CD14-positive monocyte (primary cell): ENCODE measurements at regions not wholly inside any gene's neighbourhood (a gene's known extent, or its start where the extent isn't known, plus 50 kb on each side); places are given as distances from the start of the nearest gene placed in this dataset.

Experiments used
- DNase-seq, 3 donors: peaks; one replicate each; pipeline ENCODE4 v3.0.0-alpha.2; 2011 to 2022
- H2AFZ ChIP-seq: 2 replicates; pipeline ENCODE4 v1.6.0; 2012; ENCODE audit warnings: mild to moderate bottlenecking, low read depth, low read length, inconsistent platforms; ENCODE audit not compliant: insufficient read depth, poor library complexity, severe bottlenecking
- H3K27ac ChIP-seq, 2 donors: 1 replicate in 1 of 2; 2 replicates in 1 of 2; pipeline ENCODE4 v1.5.1; 2012 to 2013; ENCODE audit warnings: low read length in 2 of 2, control low read depth in 1 of 2, inconsistent platforms in 1 of 2, low read depth in 1 of 2, mild to moderate bottlenecking in 1 of 2
- H3K27me3 ChIP-seq, 2 donors: one replicate each; pipeline versions ENCODE4 v1.6.0 to v1.6.1; 2011 to 2013; ENCODE audit warnings: low read length in 2 of 2; ENCODE audit not compliant: control insufficient read depth in 2 of 2, insufficient read depth in 2 of 2
- H3K36me3 ChIP-seq, 2 donors: replicated peaks in 1 of 2; 1 replicate in 1 of 2; 2 replicates in 1 of 2; pipeline versions ENCODE4 v1.5.1 to v1.6.1; 2012 to 2013; ENCODE audit warnings: low read length in 2 of 2, control low read depth in 1 of 2, inconsistent platforms in 1 of 2, mild to moderate bottlenecking in 1 of 2; ENCODE audit not compliant: insufficient read depth in 2 of 2, control insufficient read depth in 1 of 2
- H3K4me1 ChIP-seq, 2 donors: 1 replicate in 1 of 2; 2 replicates in 1 of 2; pipeline versions ENCODE4 v1.5.1 to v1.6.1; 2012 to 2013; ENCODE audit warnings: low read length in 2 of 2, control low read depth in 1 of 2, inconsistent platforms in 1 of 2, mild to moderate bottlenecking in 1 of 2, moderate library complexity in 1 of 2; ENCODE audit not compliant: insufficient read depth in 2 of 2, control insufficient read depth in 1 of 2
- H3K4me2 ChIP-seq: replicated peaks from 2 replicates; pipeline ENCODE3; 2012; ENCODE audit warnings: low read length, moderate library complexity, mild to moderate bottlenecking; ENCODE audit not compliant: poor library complexity, severe bottlenecking; ENCODE audit errors: extremely low read depth
- H3K4me3 ChIP-seq, 3 experiments: fragments of 200-600 bp in 1 of 3; sonication (generic) in 1 of 3; replicated peaks in 1 of 3; 1 replicate in 2 of 3; 2 replicates in 1 of 3; pipeline ENCODE4 v1.5.1; 2011 to 2013; ENCODE audit warnings: low read length in 3 of 3, mild to moderate bottlenecking in 3 of 3, control low read depth in 2 of 3, low read depth in 2 of 3, inconsistent platforms in 1 of 3, moderate library complexity in 1 of 3
- H3K79me2 ChIP-seq: 2 replicates; pipeline ENCODE4 v1.6.0; 2012; ENCODE audit warnings: mild to moderate bottlenecking, control low read depth, inconsistent platforms, low read length, moderate library complexity; ENCODE audit not compliant: insufficient read depth
- H3K9ac ChIP-seq: 2 replicates; pipeline ENCODE4 v1.6.0; 2017; ENCODE audit warnings: low read length, mild to moderate bottlenecking; ENCODE audit not compliant: insufficient read depth, poor library complexity, severe bottlenecking
- H3K9me3 ChIP-seq, 2 donors: replicated peaks in 1 of 2; 1 replicate in 1 of 2; 2 replicates in 1 of 2; pipeline versions ENCODE4 v1.5.1 to v1.6.1; 2012 to 2013; ENCODE audit warnings: low read length in 2 of 2, control low read depth in 1 of 2; ENCODE audit not compliant: control insufficient read depth in 1 of 2, insufficient read depth in 1 of 2
- H4K20me1 ChIP-seq: 2 replicates; pipeline ENCODE4 v1.6.0; 2012; ENCODE audit warnings: mild to moderate bottlenecking, low read length, control low read depth, moderate library complexity; ENCODE audit not compliant: insufficient read depth
- H3K27ac Mint-ChIP-seq, 7 donors: one replicate each; pipeline ENCODE4 v1.8.0; 2020; ENCODE audit warnings: mild to moderate bottlenecking in 7 of 7, mixed read lengths in 7 of 7, moderate library complexity in 6 of 7, inconsistent platforms in 2 of 7
- H3K27me3 Mint-ChIP-seq, 3 donors: one replicate each; pipeline ENCODE4 v1.8.0; 2021 to 2022; ENCODE audit warnings: low read depth in 3 of 3, mild to moderate bottlenecking in 3 of 3, mixed read lengths in 3 of 3, moderate library complexity in 3 of 3, inconsistent platforms in 1 of 3
- H3K36me3 Mint-ChIP-seq, 2 donors: one replicate each; pipeline ENCODE4 v1.8.0; 2020; ENCODE audit warnings: mixed read lengths in 2 of 2, inconsistent platforms in 1 of 2, mild to moderate bottlenecking in 1 of 2
- H3K4me1 Mint-ChIP-seq: one replicate; pipeline ENCODE4 v1.8.0; 2020; ENCODE audit warnings: mild to moderate bottlenecking, mixed read lengths
- H3K4me3 Mint-ChIP-seq, 2 donors: one replicate each; pipeline ENCODE4 v1.8.0; 2020; ENCODE audit warnings: mild to moderate bottlenecking in 2 of 2, mixed read lengths in 2 of 2, moderate library complexity in 1 of 2
- H3K9me3 Mint-ChIP-seq, 7 donors: one replicate each; pipeline ENCODE4 v1.8.0; 2020 to 2022; ENCODE audit warnings: mixed read lengths in 7 of 7, mild to moderate bottlenecking in 6 of 7, moderate library complexity in 6 of 7, inconsistent platforms in 2 of 7
- CTCF ChIP-seq: fragments of 200-600 bp; IDR thresholded peaks from one replicate; pipeline ENCODE4 v1.8.0; 2022; ENCODE audit warnings: antibody characterized with exemption, mild to moderate bottlenecking
- WGBS: methylation state at CpG from one replicate; pipeline ENCODE4 v1.1.5; 2013; ENCODE audit warnings: missing lambda C conversion rate; ENCODE audit not compliant: insufficient coverage; 5-methylcytosine and 5-hydroxymethylcytosine counted together
- intact Hi-C, 2 donors: fragments of 100-400 bp; cut with micrococcal nuclease; formaldehyde crosslinking; loops; one replicate each; pipeline versions ENCODE4 v1.15.0 to v1.15.1; 2023

GRCh38 chr1:238981317-238981933 lies 404.9 kb upstream of the CHRM3 start:
- no CpG with 5 or more reads among the region's 2 CpGs for WGBS
- Histone ChIP-seq H3K27ac (no peak overlapping the region), H3K4me2 (no peak overlapping the region), H3K36me3 (no peaks in the 10 kb centered on the region), H3K4me1 (no peaks in the 10 kb centered on the region), H3K27me3 (no peaks in the 10 kb centered on the region), H2AFZ (no peak overlapping the region), H4K20me1 (no peaks in the 10 kb centered on the region), H3K79me2 (no peaks in the 10 kb centered on the region), H3K9ac (no peak overlapping the region), H3K9me3 (no peaks in the 10 kb centered on the region), H3K4me3 (no peak overlapping the region)
- peaks cover 0 to 5% (median 2%) of the 10 kb centered on the region in 7 donors for H3K9me3 Mint-ChIP-seq
- no peaks in the 10 kb centered on the region for H3K27me3 Mint-ChIP-seq
- no peak for DNase-seq
- H3K27ac Mint-ChIP-seq = no peak overlapping the region
- no peak for TF ChIP-seq CTCF
- no peaks in the 10 kb centered on the region for H3K4me1 Mint-ChIP-seq
- H3K4me3 Mint-ChIP-seq = no peak overlapping the region
- H3K36me3 Mint-ChIP-seq = no peaks in the 10 kb centered on the region
- intact Hi-C loops = no loop called here

GRCh38 chr1:238980053-238980452 lies 406.3 kb upstream of the CHRM3 start:
- H3K4me3 Mint-ChIP-seq = no peak overlapping the region
- WGBS = no CpG with 5 or more reads among the region's 2 CpGs
- no peak overlapping the region for H3K4me3 ChIP-seq
- H3K27me3 Mint-ChIP-seq = no peaks in the 10 kb centered on the region
- H3K27ac Mint-ChIP-seq = no peak overlapping the region
- peaks cover 0 to 2% of the 10 kb centered on the region in 2 donors for H3K9me3 ChIP-seq
- no peaks in the 10 kb centered on the region for H3K4me1 ChIP-seq
- H3K27ac ChIP-seq = no peak overlapping the region
- no peaks in the 10 kb centered on the region for H4K20me1 ChIP-seq
- peaks cover 0 to 7% (median 3%) of the 10 kb centered on the region in 7 donors for H3K9me3 Mint-ChIP-seq
- no peaks in the 10 kb centered on the region for H3K36me3 Mint-ChIP-seq
- H3K27me3 ChIP-seq = no peaks in the 10 kb centered on the region
- no peak overlapping the region for H3K9ac ChIP-seq
- intact Hi-C loops = no loop called here
- no peak overlapping the region for H3K4me2 ChIP-seq
- H3K4me1 Mint-ChIP-seq = no peaks in the 10 kb centered on the region
- no peak overlapping the region for H2AFZ ChIP-seq
- DNase-seq = no peak
- no peaks in the 10 kb centered on the region for H3K36me3 ChIP-seq
- no peak for TF ChIP-seq CTCF
- H3K79me2 ChIP-seq = no peaks in the 10 kb centered on the region
